ENCODE measurements at regions not wholly inside any gene's neighbourhood (a gene's known extent, or its start where the extent isn't known, plus 50 kb on each side); places are given as distances from the start of the nearest gene placed in this dataset.

GRCh38 chr3:35198857-35199256 lies 440.5 kb upstream of the ARPP21 start:
- ChIA-PET CTCF (no interaction called here), POLR2A (no interaction called here)
- TF ChIP-seq CTCF (IDR thresholded peaks at IDR 0.05; ENCODE audit: control extremely low read depth, extremely low read depth, low read depth, missing control alignments): no peak
- DNase-seq (ENCODE audit: extremely low spot score): no peak

GRCh38 chr3:35200056-35200455 lies 439.3 kb upstream of the ARPP21 start:
- ChIA-PET CTCF (no interaction called here), POLR2A (no interaction called here)
- no peak for DNase-seq (ENCODE audit: extremely low spot score)
- no peak for TF ChIP-seq CTCF (IDR thresholded peaks at IDR 0.05; ENCODE audit: control extremely low read depth, extremely low read depth, low read depth, missing control alignments)

GRCh38 chr3:35201211-35201610 lies 438.1 kb upstream of the ARPP21 start:
- ChIA-PET CTCF (interaction anchor here (1.4 kb wide), 1 partner anchor 11 kb away, joined by 3 read pairs; no protein-coding TSS in a partner anchor), POLR2A (no interaction called here)
- no peak for DNase-seq (ENCODE audit: extremely low spot score)
- no peak for TF ChIP-seq CTCF (IDR thresholded peaks at IDR 0.05; ENCODE audit: control extremely low read depth, extremely low read depth, low read depth, missing control alignments)

GRCh38 chr3:35215525-35216500 lies 423.5 kb upstream of the ARPP21 start:
- DNase-seq (ENCODE audit: extremely low spot score): no peak
- ChIA-PET POLR2A (no interaction called here), CTCF (no interaction called here)
- TF ChIP-seq CTCF (IDR thresholded peaks at IDR 0.05; ENCODE audit: control extremely low read depth, extremely low read depth, low read depth, missing control alignments): no peak

- CTCF ChIA-PET: interaction anchor here (1.2 to 1.5 kb wide), 2 partner anchors 11 to 12 kb away, joined by 5 read pairs; no protein-coding TSS in a partner anchor
- POLR2A ChIA-PET: no interaction called here
- no peak for TF ChIP-seq CTCF (IDR thresholded peaks at IDR 0.05; ENCODE audit: control extremely low read depth, extremely low read depth, low read depth, missing control alignments)
- no peak for DNase-seq (ENCODE audit: extremely low spot score)
Measured at GRCh38 chr3:35216501-35217266, 422.6 kb upstream of the ARPP21 start.

- CTCF ChIA-PET: interaction anchor here (1.2 kb wide), 1 partner anchor 39 kb away, joined by 3 read pairs; no protein-coding TSS in a partner anchor
- POLR2A ChIA-PET: no interaction called here
- DNase-seq (ENCODE audit: extremely low spot score): no peak
- no peak for TF ChIP-seq CTCF (IDR thresholded peaks at IDR 0.05; ENCODE audit: control extremely low read depth, extremely low read depth, low read depth, missing control alignments)
Measured at GRCh38 chr3:35223632-35224394, 415.5 kb upstream of the ARPP21 start.
